Lung (tissue), 11 donors: ENCODE measurements at regions not wholly inside any gene's neighbourhood (a gene's known extent, or its start where the extent isn't known, plus 50 kb on each side); places are given as distances from the start of the nearest gene placed in this dataset.
"Not testable (repeated sequence)": the region's sequence is repeated elsewhere in the genome, so short reads cannot be mapped to it uniquely, and the experiment has no call there.

Source experiments
- ATAC-seq: fragments of 200-7000 bp; cut with Tn5 transposase; one replicate; pipeline ENCODE4 v1.9.1; 2020; ENCODE audit warnings: moderate number of reproducible peaks; ENCODE audit not compliant: insufficient read depth, low FRiP score
- DNase-seq, 3 donors: peaks; one replicate each; pipeline ENCODE4 v3.0.0-alpha.2; 2013 to 2017
- H3K27ac ChIP-seq, 2 donors: one replicate each; pipeline ENCODE4 v1.5.1; 2013; ENCODE audit warnings: mild to moderate bottlenecking in 2 of 2, moderate library complexity in 2 of 2, control low read depth in 1 of 2, inconsistent platforms in 1 of 2, low read depth in 1 of 2, low read length in 1 of 2
- H3K27me3 ChIP-seq, 3 donors: one replicate each; pipeline ENCODE4 v1.5.1; 2013; ENCODE audit warnings: low read length in 2 of 3; ENCODE audit not compliant: control insufficient read depth in 3 of 3, insufficient read depth in 3 of 3
- H3K36me3 ChIP-seq, 4 donors: one replicate each; pipeline ENCODE4 v1.5.1; 2013; ENCODE audit warnings: low read length in 4 of 4, mild to moderate bottlenecking in 1 of 4, moderate library complexity in 1 of 4; ENCODE audit not compliant: control insufficient read depth in 4 of 4, insufficient read depth in 4 of 4
- H3K4me1 ChIP-seq, 5 donors: one replicate each; pipeline ENCODE4 v1.5.1; 2013; ENCODE audit warnings: low read length in 5 of 5, mild to moderate bottlenecking in 2 of 5, moderate library complexity in 1 of 5; ENCODE audit not compliant: control insufficient read depth in 5 of 5, insufficient read depth in 5 of 5
- H3K4me3 ChIP-seq: one replicate; pipeline ENCODE4 v1.5.1; 2013; ENCODE audit warnings: mild to moderate bottlenecking, control low read depth, moderate library complexity
- H3K9ac ChIP-seq, 2 donors: one replicate each; pipeline ENCODE4 v1.5.1; 2013; ENCODE audit warnings: low read length in 2 of 2, control low read depth in 1 of 2; ENCODE audit not compliant: insufficient read depth in 1 of 2
- H3K9me3 ChIP-seq, 4 donors: one replicate each; pipeline ENCODE4 v1.5.1; 2013; ENCODE audit warnings: low read length in 3 of 4, mild to moderate bottlenecking in 1 of 4, moderate library complexity in 1 of 4; ENCODE audit not compliant: control insufficient read depth in 4 of 4, insufficient read depth in 3 of 4
- CTCF ChIP-seq: IDR thresholded peaks from 2 replicates; pipeline ENCODE4 v1.5.1; 2012; ENCODE audit warnings: mild to moderate bottlenecking; ENCODE audit errors: control extremely low read depth, extremely low read depth
- WGBS, 2 donors: extraction: QIAGEN DNeasy Blood & Tissue Kit; methylation state at CpG; one replicate each; pipeline ENCODE4 v1.1.7; 2013; 5-methylcytosine and 5-hydroxymethylcytosine counted together
- donor health status: control.
- donor health status: control.
- donor health status: Bipolar disorder and iron deficiency.
- donor health status: healthy.
- donor health status: DM: yes; HTN: yes; CAD: no.

DNA sequence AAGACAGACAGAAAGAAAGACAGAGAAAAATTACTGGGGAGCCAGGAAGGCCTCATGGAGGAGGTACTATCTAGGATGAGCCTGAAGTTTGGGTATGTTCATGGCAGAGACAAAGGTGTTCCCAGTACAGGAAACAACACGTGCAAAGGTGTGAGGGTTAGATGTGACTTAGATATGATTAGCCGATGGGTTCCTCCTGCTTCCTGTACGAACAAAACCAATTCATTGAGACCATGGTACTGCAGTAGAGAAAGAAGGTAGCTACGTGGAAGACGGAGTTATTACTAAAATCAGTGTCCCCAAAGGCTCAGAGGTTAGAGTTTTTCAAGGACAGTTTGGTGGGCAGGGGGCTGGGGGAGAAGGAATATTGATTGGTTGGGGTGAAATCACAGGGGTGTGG, 55.2 kb upstream of the CHST3 start:
- DNase-seq, result no peak
- no peak overlapping the region for H3K9ac ChIP-seq
- TF ChIP-seq CTCF, result no peak
- H3K36me3 ChIP-seq, result no peaks in the 10 kb centered on the region
- H3K27me3 ChIP-seq, result no peaks in the 10 kb centered on the region
- H3K9me3 ChIP-seq, result peaks cover 0 to 6% (median 0%) of the 10 kb centered on the region in 4 donors
- no peaks in the 10 kb centered on the region for H3K4me1 ChIP-seq
- no peak overlapping the region for H3K27ac ChIP-seq
- no peak for ATAC-seq
- no peak overlapping the region for H3K4me3 ChIP-seq
- 83 to 86% methylated on average over 5 of the region's 5 CpGs for WGBS, 2 donors

GRCh38 chr10:71905164-71905563, 54.1 kb upstream of the PSAP start:
- Histone ChIP-seq H3K27me3 (no peaks in the 10 kb centered on the region), H3K4me1 (no peaks in the 10 kb centered on the region), H3K4me3 (no peak overlapping the region), H3K36me3 (no peaks in the 10 kb centered on the region), H3K27ac (no peak overlapping the region), H3K9ac (no peak overlapping the region), H3K9me3 (no peaks in the 10 kb centered on the region)
- TF ChIP-seq CTCF, result no peak
- DNase-seq (no peak), ATAC-seq (no peak)
- WGBS, 2 donors, result 92 to 93% methylated on average over 1 of the region's 1 CpG

- not testable (repeated sequence) for H3K4me1 ChIP-seq, H3K27ac ChIP-seq, H3K36me3 ChIP-seq, DNase-seq, H3K9ac ChIP-seq, H3K9me3 ChIP-seq, H3K27me3 ChIP-seq, H3K4me3 ChIP-seq, ATAC-seq
- 82 to 92% methylated on average over 13 of the region's 13 CpGs for WGBS, 2 donors
These were observed 52.7 kb upstream of the PSAP start for GRCh38 chr10:71903636-71904250.

DNA sequence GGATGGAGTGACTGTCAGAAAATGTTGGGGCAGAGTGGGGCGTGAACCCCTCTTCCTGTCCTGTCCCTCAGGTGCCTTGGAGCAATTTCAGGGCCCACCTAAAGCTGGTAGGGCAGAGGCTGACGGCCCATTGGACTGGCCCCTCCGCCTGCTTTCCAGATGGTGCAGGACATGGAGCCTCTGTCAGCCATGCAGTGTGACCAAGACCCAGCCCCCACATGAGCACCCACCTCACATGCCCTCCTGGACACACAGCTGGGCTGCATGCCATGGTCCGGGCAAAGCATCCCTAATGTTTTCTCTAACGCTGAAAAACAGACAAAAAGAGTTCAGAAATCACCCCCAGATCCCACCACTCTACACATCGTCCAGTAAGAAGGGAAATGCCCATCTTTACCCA, 51.3 kb upstream of the PSAP start:
- WGBS, 2 donors, result 91 to 94% methylated on average over 6 of the region's 6 CpGs
- no peak overlapping the region for H3K4me3 ChIP-seq
- no peaks in the 10 kb centered on the region for H3K9me3 ChIP-seq
- no peaks in the 10 kb centered on the region for H3K4me1 ChIP-seq
- H3K36me3 ChIP-seq, result no peaks in the 10 kb centered on the region
- no peak overlapping the region for H3K9ac ChIP-seq
- no peak overlapping the region for H3K27ac ChIP-seq
- no peak for ATAC-seq
- H3K27me3 ChIP-seq, result no peaks in the 10 kb centered on the region
- TF ChIP-seq CTCF, result no peak
- no peak for DNase-seq
